Ovary (tissue), 7 donors: ENCODE measurements at regions not wholly inside any gene's neighbourhood (a gene's known extent, or its start where the extent isn't known, plus 50 kb on each side); places are given as distances from the start of the nearest gene placed in this dataset.

Experiments
- DNase-seq, 5 donors: peaks; one replicate each; pipeline ENCODE4 v3.0.0-alpha.2; 2019 to 2020
- H3K27ac ChIP-seq, 2 donors: fragments of 200-600 bp; one replicate each; pipeline versions ENCODE4 v1.5.1 to v1.8.0; 2019 to 2022
- H3K27me3 ChIP-seq: fragments of 200-600 bp; one replicate; pipeline ENCODE4 v1.8.0; 2022
- H3K36me3 ChIP-seq: fragments of 200-600 bp; sonication (generic); one replicate; pipeline ENCODE4 v1.5.1; 2019
- H3K4me1 ChIP-seq: one replicate; pipeline ENCODE4 v1.8.1; 2013; ENCODE audit warnings: mild to moderate bottlenecking, moderate library complexity; ENCODE audit not compliant: insufficient read depth
- H3K4me3 ChIP-seq: fragments of 200-600 bp; sonication (generic); one replicate; pipeline ENCODE4 v1.5.1; 2017
- H3K9me3 ChIP-seq, 2 donors: fragments of 200-600 bp in 1 of 2; sonication (generic) in 1 of 2; one replicate each; pipeline versions ENCODE4 v1.5.1 to v1.8.1; 2013 to 2019; ENCODE audit warnings: mild to moderate bottlenecking in 1 of 2, moderate library complexity in 1 of 2
- CTCF ChIP-seq, 3 donors: fragments of 450-650 bp in 2 of 3; fragments of 200-600 bp in 1 of 3; IDR thresholded peaks; one replicate each; pipeline versions ENCODE4 v1.5.1 to v1.8.0; 2016 to 2022; ENCODE audit warnings: antibody characterized with exemption in 3 of 3, mild to moderate bottlenecking in 1 of 3
- EP300 ChIP-seq: sonication (generic); formaldehyde crosslinking; IDR thresholded peaks from one replicate; pipeline ENCODE4 v1.6.1; 2017; ENCODE audit warnings: antibody characterized with exemption
- POLR2A ChIP-seq: fragments of 450-650 bp; IDR thresholded peaks from one replicate; pipeline ENCODE4 v1.6.1; 2017; ENCODE audit warnings: antibody characterized with exemption, mild to moderate bottlenecking, moderate library complexity
- WGBS, 3 donors: extraction: QIAGEN DNeasy Blood & Tissue Kit in 1 of 3; methylation state at CpG; one replicate each; pipeline versions ENCODE4 v1.1.5 to v1.1.7; 2013 to 2017; 5-methylcytosine and 5-hydroxymethylcytosine counted together
- intact Hi-C, 4 donors: fragments of 100-400 bp; cut with DNase I; formaldehyde crosslinking; loops; one replicate each; pipeline versions ENCODE4 v1.11.0 to v1.15.1; 2022 to 2023
- donor health status: DM: no; HTN: no; CAD: no; lungs with moderate emphysema.
- donor health status: DM: no; HTN: no; CAD: no.
- donor health status: Bipolar disorder and iron deficiency.
- donor health status: DM: no; HTN: no; CAD: no.
- donor health status: DM: yes; HTN: yes; CAD: no.

- Histone ChIP-seq H3K27ac (no peak overlapping the region), H3K4me1 (no peaks in the 10 kb centered on the region), H3K4me3 (no peak overlapping the region), H3K9me3 (no peaks in the 10 kb centered on the region), H3K36me3 (no peaks in the 10 kb centered on the region), H3K27me3 (no peaks in the 10 kb centered on the region)
- DNase-seq, result no peak
- intact Hi-C loops, result no loop called here
- no peak for TF ChIP-seq EP300
- no peak for TF ChIP-seq POLR2A
- WGBS, 3 donors, result 32 to 40% (median 38%) methylated on average over 3 of the region's 3 CpGs
These were observed 973.1 kb upstream of the ADGRL2 start for GRCh38 chr1:80827666-80828065.

- Histone ChIP-seq H3K9me3 (no peaks in the 10 kb centered on the region), H3K27ac (no peak overlapping the region), H3K4me3 (no peak overlapping the region), H3K4me1 (no peaks in the 10 kb centered on the region), H3K36me3 (no peaks in the 10 kb centered on the region), H3K27me3 (no peaks in the 10 kb centered on the region)
- no peak for DNase-seq
- intact Hi-C loops, result no loop called here
- no peak for TF ChIP-seq POLR2A
- no peak for TF ChIP-seq CTCF (IDR thresholded peaks at IDR 0.05)
- TF ChIP-seq EP300, result no peak
- 88 to 94% (median 89%) methylated on average over 5 of the region's 5 CpGs for WGBS, 3 donors
These were observed 975.7 kb upstream of the ADGRL2 start for GRCh38 chr1:80825067-80825466.

- Histone ChIP-seq H3K27ac (no peak overlapping the region), H3K4me3 (no peak overlapping the region), H3K9me3 (no peaks in the 10 kb centered on the region), H3K36me3 (no peaks in the 10 kb centered on the region), H3K4me1 (no peaks in the 10 kb centered on the region), H3K27me3 (no peaks in the 10 kb centered on the region)
- TF ChIP-seq EP300, result no peak
- TF ChIP-seq POLR2A, result no peak
- no peak for TF ChIP-seq CTCF (IDR thresholded peaks at IDR 0.05)
- 81 to 89% (median 83%) methylated on average over 1 of the region's 1 CpG for WGBS, 3 donors
- no peak for DNase-seq
- intact Hi-C loops, result no loop called here
These were observed 982.5 kb upstream of the ADGRL2 start for GRCh38 chr1:80818211-80818610.

GRCh38 chr1:80807981-80808380 is 992.8 kb upstream of the ADGRL2 start:
- 29 to 35% (median 35%) methylated on average over 2 of the region's 2 CpGs for WGBS, 3 donors
- no peaks in the 10 kb centered on the region for H3K36me3 ChIP-seq
- TF ChIP-seq CTCF (IDR thresholded peaks at IDR 0.05), result no peak
- no peak for TF ChIP-seq POLR2A
- no peak for TF ChIP-seq EP300
- no peak overlapping the region for H3K27ac ChIP-seq
- H3K4me1 ChIP-seq, result no peaks in the 10 kb centered on the region
- no peaks in the 10 kb centered on the region for H3K27me3 ChIP-seq
- no peak for DNase-seq
- H3K9me3 ChIP-seq, result no peaks in the 10 kb centered on the region
- intact Hi-C loops, result no loop called here
- no peak overlapping the region for H3K4me3 ChIP-seq

- no peak for DNase-seq
- Histone ChIP-seq H3K9me3 (no peaks in the 10 kb centered on the region), H3K4me3 (no peak overlapping the region), H3K27ac (no peak overlapping the region), H3K27me3 (no peaks in the 10 kb centered on the region), H3K4me1 (no peaks in the 10 kb centered on the region), H3K36me3 (no peaks in the 10 kb centered on the region)
- TF ChIP-seq CTCF (IDR thresholded peaks at IDR 0.05), result no peak
- no peak for TF ChIP-seq EP300
- no peak for TF ChIP-seq POLR2A
- WGBS, 3 donors, result 90 to 92% (median 91%) methylated on average over 2 of the region's 2 CpGs
- intact Hi-C loops, result no loop called here
These were observed 994.3 kb upstream of the ADGRL2 start for GRCh38 chr1:80806431-80806830.
